ENCODE measurements at regions not wholly inside any gene's neighbourhood (a gene's known extent, or its start where the extent isn't known, plus 50 kb on each side); places are given as distances from the start of the nearest gene placed in this dataset.

- no peak for TF ChIP-seq POLR2A (IDR thresholded peaks at IDR 0.05)
- TF ChIP-seq CTCF (IDR thresholded peaks at IDR 0.05) = no peak
Observed at GRCh38 chr11:115919341-115920091, 415.3 kb upstream of the CADM1 start.
